ENCODE measurements at regions not wholly inside any gene's neighbourhood (a gene's known extent, or its start where the extent isn't known, plus 50 kb on each side); places are given as distances from the start of the nearest gene placed in this dataset.

- no peak for DNase-seq (ENCODE audit: low read depth)
- TF ChIP-seq CTCF (conservative IDR thresholded peaks at IDR 0.05; ENCODE audit: low read depth, low read length): no peak
- no peak overlapping the region for H3K4me3 ChIP-seq (ENCODE audit: low read depth, low read length)
Observed at GRCh38 chr5:121399879-121400278, 451.8 kb upstream of the FTMT start.

DNA sequence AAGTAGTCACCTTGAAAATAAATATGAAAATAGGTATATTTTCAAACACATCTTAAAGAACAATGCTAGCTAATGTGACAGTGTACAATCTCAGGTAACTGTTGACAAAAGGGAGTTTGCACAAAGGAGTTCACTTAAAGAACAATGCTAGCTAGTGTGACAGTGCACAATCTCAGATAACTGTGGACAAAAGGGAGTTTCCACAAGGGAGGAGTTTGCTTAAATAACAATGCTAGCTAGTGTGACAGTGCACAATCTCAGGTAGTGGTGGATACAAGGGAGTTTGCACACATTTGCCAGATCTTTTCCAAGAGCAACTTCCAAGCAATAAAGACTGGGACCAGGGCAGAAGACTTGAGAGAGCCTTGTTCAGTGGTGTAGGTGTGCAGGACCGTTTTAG is 442.9 kb upstream of the FTMT start:
- DNase-seq (ENCODE audit: low read depth): no peak
- TF ChIP-seq CTCF (conservative IDR thresholded peaks at IDR 0.05; ENCODE audit: low read depth, low read length): no peak
- H3K4me3 ChIP-seq (ENCODE audit: low read depth, low read length): no peak overlapping the region

- DNase-seq (ENCODE audit: low read depth): no peak
- TF ChIP-seq CTCF (conservative IDR thresholded peaks at IDR 0.05; ENCODE audit: low read depth, low read length): no peak
- H3K4me3 ChIP-seq (ENCODE audit: low read depth, low read length): no peak overlapping the region
Observed at GRCh38 chr5:121415270-121415669, 436.4 kb upstream of the FTMT start.

DNA sequence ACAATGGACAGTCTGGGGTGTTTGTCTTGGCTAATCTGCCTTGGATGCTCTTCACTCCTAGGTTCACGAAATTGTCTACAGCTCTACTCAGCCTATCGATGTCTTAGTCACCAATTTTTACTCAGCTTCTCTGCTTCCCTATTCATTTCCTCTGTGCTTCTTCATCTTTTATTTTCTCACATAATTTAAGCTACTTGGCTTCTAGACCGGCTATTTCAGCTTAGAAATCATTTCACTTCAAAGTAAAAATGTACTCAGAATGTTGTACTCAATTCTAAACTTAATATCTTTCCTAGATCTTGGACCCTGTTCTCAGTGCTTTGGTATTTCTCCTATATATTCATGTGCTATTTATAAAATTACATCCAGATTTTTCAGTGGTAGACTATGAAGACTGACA is 430.0 kb upstream of the FTMT start:
- no peak for DNase-seq (ENCODE audit: low read depth)
- no peak overlapping the region for H3K4me3 ChIP-seq (ENCODE audit: low read depth, low read length)
- no peak for TF ChIP-seq CTCF (conservative IDR thresholded peaks at IDR 0.05; ENCODE audit: low read depth, low read length)

DNA sequence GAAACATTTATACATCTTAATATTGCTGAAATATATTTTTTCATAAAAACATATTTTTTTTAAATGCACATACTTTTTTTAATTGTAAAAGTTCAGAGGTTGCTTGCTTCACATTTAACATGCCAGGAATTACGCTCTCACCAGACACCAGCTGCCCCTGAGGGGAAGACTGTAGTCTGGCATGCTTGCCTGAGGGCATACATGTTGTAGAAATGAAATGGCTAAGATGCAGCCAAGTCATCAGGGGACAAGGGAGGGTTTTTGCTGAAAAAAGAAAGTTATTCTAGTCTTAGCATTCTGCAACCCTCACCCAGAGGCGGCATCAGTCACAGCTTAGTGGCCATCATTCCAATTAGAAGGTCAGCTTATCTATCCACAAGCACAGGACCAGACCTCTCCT is 426.7 kb upstream of the FTMT start:
- no peak overlapping the region for H3K4me3 ChIP-seq (ENCODE audit: low read depth, low read length)
- DNase-seq (ENCODE audit: low read depth): no peak
- no peak for TF ChIP-seq CTCF (conservative IDR thresholded peaks at IDR 0.05; ENCODE audit: low read depth, low read length)

DNA sequence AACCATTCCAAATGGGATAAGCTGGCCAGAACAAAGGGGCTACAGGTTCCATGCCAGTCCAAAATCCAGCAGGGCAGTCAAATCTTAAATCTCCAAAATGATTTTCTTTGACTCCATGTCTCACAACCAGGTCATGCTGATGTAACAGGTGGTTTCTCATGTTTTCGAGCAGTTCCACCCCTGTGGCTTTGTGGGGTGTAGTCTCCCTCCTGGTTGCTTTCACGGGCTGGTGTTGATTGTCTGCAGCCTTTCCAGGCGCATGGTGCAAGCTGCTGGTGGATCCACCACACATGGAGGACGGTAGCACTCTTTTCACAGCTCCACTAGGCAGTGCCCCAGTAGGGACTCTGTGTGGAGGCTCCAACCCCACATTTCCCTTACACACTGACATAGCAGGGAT is 425.5 kb upstream of the FTMT start:
- DNase-seq (ENCODE audit: low read depth): no peak
- no peak overlapping the region for H3K4me3 ChIP-seq (ENCODE audit: low read depth, low read length)
- no peak for TF ChIP-seq CTCF (conservative IDR thresholded peaks at IDR 0.05; ENCODE audit: low read depth, low read length)

DNA sequence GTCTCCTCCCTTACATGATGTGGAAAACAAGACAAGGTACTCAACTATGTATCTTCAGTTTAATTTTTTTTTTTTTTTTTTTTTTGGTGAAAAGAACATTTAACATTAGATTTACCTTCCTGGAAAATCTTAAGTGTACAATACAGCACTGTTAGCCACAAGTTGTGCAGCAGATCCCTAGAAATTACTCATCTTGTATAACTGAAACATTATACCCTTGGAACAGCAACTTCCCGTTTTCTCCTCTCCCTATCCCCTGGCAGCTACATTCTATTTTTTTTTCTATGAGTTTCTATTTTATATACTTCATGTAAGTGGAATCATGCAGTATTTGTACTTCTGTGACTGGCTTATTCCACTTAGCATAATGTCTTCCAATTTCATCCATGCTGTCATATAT is 421.9 kb upstream of the FTMT start:
- no peak overlapping the region for H3K4me3 ChIP-seq (ENCODE audit: low read depth, low read length)
- no peak for DNase-seq (ENCODE audit: low read depth)
- no peak for TF ChIP-seq CTCF (conservative IDR thresholded peaks at IDR 0.05; ENCODE audit: low read depth, low read length)

All from choroid plexus epithelial cell (primary cell).